ENCODE measurements at regions not wholly inside any gene's neighbourhood (a gene's known extent, or its start where the extent isn't known, plus 50 kb on each side); places are given as distances from the start of the nearest gene placed in this dataset.
"Not testable (repeated sequence)": the region's sequence is repeated elsewhere in the genome, so short reads cannot be mapped to it uniquely, and the experiment has no call there.

GRCh38 chr6:94902974-94903628, 674.2 kb upstream of the MANEA start:
- no peak for DNase-seq

GRCh38 chr6:94899191-94899590, 678.1 kb upstream of the MANEA start:
- DNase-seq, result no peak

GRCh38 chr6:94894300-94894699, 683.0 kb upstream of the MANEA start:
- no peak for DNase-seq

- no peak for DNase-seq
Measured at GRCh38 chr6:94893327-94893726, 684.0 kb upstream of the MANEA start.

- DNase-seq, result not testable (repeated sequence)
Measured at GRCh38 chr6:94873819-94874218, 703.5 kb upstream of the MANEA start.

- no peak for DNase-seq
Measured at GRCh38 chr6:94862112-94862511, 715.2 kb upstream of the MANEA start.

- no peak for DNase-seq
Measured at GRCh38 chr6:94859924-94860323, 717.4 kb upstream of the MANEA start.

- not testable (repeated sequence) for DNase-seq
Measured at GRCh38 chr6:94856999-94857398, 720.3 kb upstream of the MANEA start.

GRCh38 chr6:94851329-94851728, 726.0 kb upstream of the MANEA start:
- DNase-seq, result not testable (repeated sequence)

GRCh38 chr6:94845742-94846141, 731.6 kb upstream of the MANEA start:
- DNase-seq, result no peak

GRCh38 chr6:94835264-94835663, 742.1 kb upstream of the MANEA start:
- no peak for DNase-seq

- no peak for DNase-seq
Measured at GRCh38 chr6:94813806-94814205, 763.5 kb upstream of the MANEA start.

GRCh38 chr6:94801344-94801743, 776.0 kb upstream of the MANEA start:
- DNase-seq, result no peak

- DNase-seq, result no peak
Measured at GRCh38 chr6:94785514-94785913, 791.8 kb upstream of the MANEA start.

- DNase-seq, result not testable (repeated sequence)
Measured at GRCh38 chr6:94785081-94785480, 792.3 kb upstream of the MANEA start.

- DNase-seq, result no peak
Measured at GRCh38 chr6:94769197-94769596, 808.1 kb upstream of the MANEA start.

- DNase-seq, result peak; percentile 40
Measured at GRCh38 chr6:94751641-94752329, 825.5 kb upstream of the MANEA start.

GRCh38 chr6:94736236-94736635, 841.1 kb upstream of the MANEA start:
- DNase-seq, result no peak

- no peak for DNase-seq
Measured at GRCh38 chr6:94735270-94735669, 842.1 kb upstream of the MANEA start.

GRCh38 chr6:94734751-94735150, 842.6 kb upstream of the MANEA start:
- no peak for DNase-seq

- no peak for DNase-seq
Measured at GRCh38 chr6:94733066-94733465, 844.3 kb upstream of the MANEA start.

- DNase-seq, result no peak
Measured at GRCh38 chr6:94727710-94728109, 849.6 kb upstream of the MANEA start.

GRCh38 chr6:94721459-94721858, 855.9 kb upstream of the MANEA start:
- DNase-seq, result no peak

- DNase-seq, result no peak
Measured at GRCh38 chr6:94713446-94713845, 863.9 kb upstream of the MANEA start.

GRCh38 chr6:94698773-94699172, 878.6 kb upstream of the MANEA start:
- DNase-seq, result no peak

Data from HCEC 1CT (cell line).